Smooth muscle cell (in vitro differentiated cells): ENCODE measurements at regions not wholly inside any gene's neighbourhood (a gene's known extent, or its start where the extent isn't known, plus 50 kb on each side); places are given as distances from the start of the nearest gene placed in this dataset.

ENCODE experiments used
- DNase-seq: peaks from one replicate; lab custom pipeline; 2025; ENCODE audit not compliant: unreplicated experiment; lab: John Stamatoyannopoulos, UW
- H2AFZ ChIP-seq: fragments of 200-600 bp; sonication (generic); 2 replicates; pipeline ENCODE4 v1.6.0; 2016; ENCODE audit warnings: antibody characterized with exemption, low read depth, mild to moderate bottlenecking
- H3F3A ChIP-seq: fragments of 200-600 bp; sonication (generic); 2 replicates; pipeline ENCODE4 v1.6.0; 2017; ENCODE audit warnings: antibody characterized with exemption, low read depth
- H3K27ac ChIP-seq: fragments of 200-600 bp; sonication (generic); 2 replicates; pipeline ENCODE4 v1.5.1; 2016; ENCODE audit warnings: low read depth, mild to moderate bottlenecking
- H3K27me3 ChIP-seq: fragments of 200-600 bp; sonication (generic); 2 replicates; pipeline ENCODE4 v1.6.1; 2016; ENCODE audit warnings: low read depth, mild to moderate bottlenecking
- H3K36me3 ChIP-seq: fragments of 200-600 bp; sonication (generic); 2 replicates; pipeline ENCODE4 v1.5.1; 2016; ENCODE audit warnings: low read depth
- H3K4me1 ChIP-seq: fragments of 200-600 bp; sonication (generic); 2 replicates; pipeline ENCODE4 v1.5.1; 2016; ENCODE audit warnings: low read depth
- H3K4me2 ChIP-seq: fragments of 200-600 bp; sonication (generic); 2 replicates; pipeline ENCODE4 v1.6.0; 2016; ENCODE audit warnings: mild to moderate bottlenecking
- H3K4me3 ChIP-seq: fragments of 200-600 bp; sonication (generic); 2 replicates; pipeline ENCODE4 v1.5.1; 2016; ENCODE audit warnings: mild to moderate bottlenecking
- H3K79me2 ChIP-seq: fragments of 200-600 bp; sonication (generic); 2 replicates; pipeline ENCODE4 v1.6.0; 2016; ENCODE audit warnings: low read depth, mild to moderate bottlenecking
- H3K9ac ChIP-seq: fragments of 200-600 bp; sonication (generic); 2 replicates; pipeline ENCODE4 v1.6.0; 2016; ENCODE audit warnings: low read depth
- H3K9me3 ChIP-seq: fragments of 200-600 bp; sonication (generic); replicated peaks from 2 replicates; pipeline ENCODE4 v1.5.1; 2016; ENCODE audit warnings: low read depth
- H4K20me1 ChIP-seq: fragments of 200-600 bp; sonication (generic); 2 replicates; pipeline ENCODE4 v1.6.0; 2016; ENCODE audit warnings: low read depth
- CTCF ChIP-seq: fragments of 200-600 bp; sonication (generic); IDR thresholded peaks from 2 replicates; pipeline ENCODE4 v1.5.1; 2017; ENCODE audit warnings: borderline replicate concordance, mild to moderate bottlenecking, antibody characterized with exemption; ENCODE audit not compliant: insufficient read depth, poor library complexity, severe bottlenecking
- WGBS: methylation state at CpG from one replicate; pipeline ENCODE4 v1.1.7; 2016; ENCODE audit warnings: low lambda C conversion rate; 5-methylcytosine and 5-hydroxymethylcytosine counted together

GRCh38 chr6:15994814-15995459 is 133.9 kb upstream of the MYLIP start:
- Histone ChIP-seq H3K79me2 (no peaks in the 10 kb centered on the region), H3F3A (no peaks in the 10 kb centered on the region), H3K27me3 (no peaks in the 10 kb centered on the region), H3K4me2 (no peak overlapping the region), H3K4me1 (peaks cover 4% of the 10 kb centered on the region), H2AFZ (peak overlapping the region; percentile 42), H3K36me3 (no peaks in the 10 kb centered on the region), H3K4me3 (no peak overlapping the region), H3K27ac (no peak overlapping the region), H3K9ac (no peak overlapping the region), H3K9me3 (no peaks in the 10 kb centered on the region), H4K20me1 (no peaks in the 10 kb centered on the region)
- WGBS, result 72% methylated on average over 8 of the region's 8 CpGs
- DNase-seq, result no peak
- no peak for TF ChIP-seq CTCF

DNA sequence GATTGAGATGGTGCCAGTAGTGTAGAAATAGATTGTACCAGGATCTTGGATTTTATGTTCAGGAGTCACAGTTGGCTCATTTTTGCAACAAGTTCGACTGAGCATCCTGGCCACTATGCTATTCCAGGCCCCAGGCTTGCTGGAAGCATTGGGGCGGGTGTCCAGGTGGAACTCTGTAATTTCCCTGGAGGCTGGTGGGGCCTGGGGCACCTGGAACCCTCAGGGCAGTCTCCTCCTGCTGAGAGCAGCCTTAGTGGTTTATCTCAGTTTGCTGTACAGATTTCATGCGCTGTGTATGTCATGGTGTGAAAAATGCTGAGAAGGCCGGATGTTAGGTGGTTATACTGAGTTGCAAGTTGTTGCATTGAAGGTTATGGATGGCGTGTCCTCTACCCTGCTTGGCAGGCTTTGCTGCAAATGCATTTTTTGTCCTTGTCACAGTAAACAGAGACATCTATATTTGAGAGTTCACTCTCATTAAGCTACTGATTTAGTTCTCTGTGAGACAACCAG is 135.1 kb upstream of the MYLIP start:
- 92% methylated on average over 5 of the region's 5 CpGs for WGBS
- H3K4me3 ChIP-seq, result no peak overlapping the region
- no peak overlapping the region for H3K4me2 ChIP-seq
- H4K20me1 ChIP-seq, result no peaks in the 10 kb centered on the region
- no peaks in the 10 kb centered on the region for H3K9me3 ChIP-seq
- H3K27ac ChIP-seq, result no peak overlapping the region
- no peaks in the 10 kb centered on the region for H3K79me2 ChIP-seq
- TF ChIP-seq CTCF, result no peak
- DNase-seq, result no peak
- no peaks in the 10 kb centered on the region for H3K27me3 ChIP-seq
- H3K9ac ChIP-seq, result no peak overlapping the region
- H3K4me1 ChIP-seq, result peaks cover 4% of the 10 kb centered on the region
- H2AFZ ChIP-seq, result no peak overlapping the region
- no peaks in the 10 kb centered on the region for H3K36me3 ChIP-seq
- H3F3A ChIP-seq, result no peaks in the 10 kb centered on the region

- TF ChIP-seq CTCF, result no peak
- no peak overlapping the region for H3K27ac ChIP-seq
Observed at GRCh38 chr6:15990179-15990578, 138.7 kb upstream of the MYLIP start.

GRCh38 chr6:15989397-15989796 is 139.5 kb upstream of the MYLIP start:
- Histone ChIP-seq H3K27me3 (no peaks in the 10 kb centered on the region), H3K4me3 (no peak overlapping the region), H3K9me3 (no peaks in the 10 kb centered on the region), H3K4me1 (no peaks in the 10 kb centered on the region), H3K36me3 (no peaks in the 10 kb centered on the region), H3K27ac (no peak overlapping the region), H3K79me2 (no peaks in the 10 kb centered on the region), H3K4me2 (no peak overlapping the region), H4K20me1 (no peaks in the 10 kb centered on the region), H3K9ac (no peak overlapping the region), H2AFZ (no peak overlapping the region), H3F3A (no peaks in the 10 kb centered on the region)
- no peak for TF ChIP-seq CTCF
- WGBS, result 94% methylated on average over 2 of the region's 2 CpGs
- DNase-seq, result no peak

More at GRCh38 chr6:15990179-15990578, 138.7 kb upstream of the MYLIP start:
- Histone ChIP-seq H3K4me2 (no peak overlapping the region), H3K4me1 (no peaks in the 10 kb centered on the region), H3F3A (no peaks in the 10 kb centered on the region), H3K4me3 (no peak overlapping the region), H3K27me3 (no peaks in the 10 kb centered on the region), H3K36me3 (no peaks in the 10 kb centered on the region), H3K9ac (no peak overlapping the region), H2AFZ (no peak overlapping the region), H3K79me2 (no peaks in the 10 kb centered on the region), H4K20me1 (no peaks in the 10 kb centered on the region), H3K9me3 (no peaks in the 10 kb centered on the region)
- DNase-seq, result no peak
- 96% methylated on average over 2 of the region's 2 CpGs for WGBS
